PC-9 (cell line): ENCODE measurements at regions not wholly inside any gene's neighbourhood (a gene's known extent, or its start where the extent isn't known, plus 50 kb on each side); places are given as distances from the start of the nearest gene placed in this dataset.

Experiments
- CTCF ChIP-seq: fragments of 200-600 bp; sonication (generic); conservative IDR thresholded peaks from 2 replicates; pipeline ENCODE4 v1.6.1; 2017; ENCODE audit warnings: mixed run types, antibody characterized with exemption, mild to moderate bottlenecking, moderate library complexity
- EZH2 ChIP-seq: fragments of 200-600 bp; sonication (generic); IDR thresholded peaks from 2 replicates; pipeline ENCODE4 v1.8.0; 2017; ENCODE audit warnings: antibody characterized with exemption, low read depth

- TF ChIP-seq CTCF (no peak), EZH2 (no peak)
These were observed 612.6 kb upstream of the ST8SIA4 start for GRCh38 chr5:101515721-101516120.
